HepG2 (cell line): ENCODE measurements at regions not wholly inside any gene's neighbourhood (a gene's known extent, or its start where the extent isn't known, plus 50 kb on each side); places are given as distances from the start of the nearest gene placed in this dataset.

Source experiments
- ATAC-seq: fragments of 200-7000 bp; cut with Tn5 transposase; 3 replicates; pipeline ENCODE4 v1.9.1; 2020; ENCODE audit warnings: mild to moderate bottlenecking, moderate library complexity
- BruUV-seq: library from RNA; stranded (reverse); fragments of 400-500 nt; replicated peaks from 2 replicates; lab custom pipeline; 2021; lab: Mats Ljungman, UMichigan
- CTCF ChIA-PET: fragments of 300-600 bp; formaldehyde crosslinking; extraction: SDS; loops from one replicate; lab custom pipeline; 2021; ENCODE audit warnings: low total read pairs, inconsistent platforms, low intra/inter-chr PET ratio; lab: Yijun Ruan, JAX
- POLR2A ChIA-PET: fragments of 350-600 bp; sonication (Branson Sonifier 250); formaldehyde crosslinking; loops from one replicate; lab custom pipeline; 2020; ENCODE audit warnings: antibody characterized with exemption, inconsistent platforms; lab: Yijun Ruan, JAX
- DNase-seq: peaks from one replicate; pipeline ENCODE4 v3.0.0-alpha.2; 2015; ENCODE audit warnings: low spot score
- FAIRE-seq: peaks from 3 replicates; lab custom pipeline; 2011; peaks lifted over from hg19 to GRCh38; lab: Jason Lieb, UNC
- H2AFZ ChIP-seq: one replicate; pipeline ENCODE4 v1.6.1; 2011; ENCODE audit warnings: low read length, inconsistent platforms
- H3K27ac ChIP-seq: fragments of 300-600 bp; 3 replicates; pipeline ENCODE4 v1.8.0; 2011; ENCODE audit warnings: mixed run types, mild to moderate bottlenecking, mixed read lengths, low read length, inconsistent platforms; ENCODE audit not compliant: insufficient read depth; ENCODE audit errors: extremely low read length
- H3K27me3 ChIP-seq, 2 experiments: fragments of 200-600 bp in 1 of 2; 2 replicates in 1 of 2; 3 replicates in 1 of 2; pipeline versions ENCODE4 v1.6.0 to v1.8.0; 2011; ENCODE audit warnings: low read length in 2 of 2, mild to moderate bottlenecking in 2 of 2, moderate library complexity in 2 of 2, inconsistent platforms in 1 of 2; ENCODE audit not compliant: insufficient read depth in 2 of 2, control insufficient read depth in 1 of 2
- H3K36me3 ChIP-seq, 2 experiments: fragments of 200-600 bp in 1 of 2; replicated peaks in 1 of 2; 2 replicates in 1 of 2; 3 replicates in 1 of 2; pipeline versions ENCODE4 v1.5.1 to v1.8.0; 2011; ENCODE audit warnings: low read length in 2 of 2, inconsistent platforms in 1 of 2; ENCODE audit not compliant: insufficient read depth in 2 of 2, control insufficient read depth in 1 of 2
- H3K4me1 ChIP-seq: 2 replicates; pipeline ENCODE4 v1.5.1; 2012; ENCODE audit warnings: low read length, inconsistent platforms; ENCODE audit not compliant: insufficient read depth
- H3K4me2 ChIP-seq: 2 replicates; pipeline ENCODE4 v1.6.0; 2011; ENCODE audit warnings: low read depth, low read length, inconsistent platforms
- H3K4me3 ChIP-seq, 3 experiments: fragments of 200-600 bp in 1 of 3; sonication (generic), shearing (Covaris generic) in 1 of 3; replicated peaks in 1 of 3; 2 replicates each; pipeline ENCODE4 v1.5.1; 2011 to 2016; ENCODE audit warnings: low read length in 3 of 3, inconsistent platforms in 2 of 3, low read depth in 2 of 3, mild to moderate bottlenecking in 2 of 3, control low read depth in 1 of 3, mixed read lengths in 1 of 3; ENCODE audit not compliant: insufficient read depth in 1 of 3
- H3K79me2 ChIP-seq: one replicate; pipeline ENCODE4 v1.6.1; 2011; ENCODE audit warnings: low read length, inconsistent platforms; ENCODE audit not compliant: insufficient read depth
- H3K9ac ChIP-seq: 2 replicates; pipeline ENCODE4 v1.6.0; 2011; ENCODE audit warnings: mild to moderate bottlenecking, low read depth, low read length, inconsistent platforms; ENCODE audit not compliant: insufficient read depth
- H3K9me3 ChIP-seq: 2 replicates; pipeline ENCODE4 v1.5.1; 2012; ENCODE audit warnings: mild to moderate bottlenecking, low read length
- H4K20me1 ChIP-seq: 2 replicates; pipeline ENCODE4 v1.6.0; 2011; ENCODE audit warnings: inconsistent platforms, mild to moderate bottlenecking, low read length, moderate library complexity; ENCODE audit not compliant: insufficient read depth
- GTF3A ChIP-seq: sonication (generic); formaldehyde crosslinking; conservative IDR thresholded peaks from 2 replicates; pipeline ENCODE4 v1.4.0; 2020; ENCODE audit warnings: mild to moderate bottlenecking, missing genetic modification reagents
- GZF1 ChIP-seq: sonication (generic); formaldehyde crosslinking; IDR thresholded peaks from 2 replicates; pipeline ENCODE4 v1.5.1; 2020; ENCODE audit warnings: mild to moderate bottlenecking, missing genetic modification reagents
- HNRNPUL1 ChIP-seq: fragments of 200-400 bp; formaldehyde crosslinking; IDR thresholded peaks from 2 replicates; pipeline ENCODE4 v1.6.1; 2017; ENCODE audit warnings: low read depth, mild to moderate bottlenecking, low read length, moderate library complexity
- NR2C2 ChIP-seq: sonication (generic); formaldehyde crosslinking; IDR thresholded peaks from 2 replicates; pipeline ENCODE4 v1.4.0; 2020; ENCODE audit warnings: missing genetic modification reagents, mild to moderate bottlenecking, moderate library complexity, borderline replicate concordance
- ZNF747 ChIP-seq: sonication (generic); formaldehyde crosslinking; IDR thresholded peaks from 2 replicates; pipeline ENCODE4 v1.8.1; 2023; ENCODE audit warnings: missing genetic modification reagents, mild to moderate bottlenecking, borderline replicate concordance
- ZNF782 ChIP-seq: sonication (generic); formaldehyde crosslinking; IDR thresholded peaks from 2 replicates; pipeline ENCODE4 v1.4.0; 2020; ENCODE audit warnings: missing genetic modification reagents, mild to moderate bottlenecking, borderline replicate concordance
- WGBS: methylation state at CpG from one replicate; pipeline ENCODE4 v1.1.6; 2017; ENCODE audit warnings: low lambda C conversion rate; 5-methylcytosine and 5-hydroxymethylcytosine counted together
- in situ Hi-C: cut with HindIII; loops from 2 replicates; pipeline ENCODE4 v1.10.0; 2017; ENCODE audit warnings: low pct_unique_long_range_greater_than_20kb; ENCODE audit not compliant: extremely low pct_ligation_motif_present
- intact Hi-C: fragments of 100-400 bp; cut with micrococcal nuclease; formaldehyde crosslinking; loops from one replicate; pipeline ENCODE4 v1.10.0; 2022; ENCODE audit not compliant: unreplicated experiment
- TF ChIP-seq, protein P1 (sequence below): sonication (generic); formaldehyde crosslinking; conservative IDR thresholded peaks from 2 replicates; pipeline ENCODE4 v1.8.0; 2022; ENCODE audit warnings: missing genetic modification reagents

DNA sequence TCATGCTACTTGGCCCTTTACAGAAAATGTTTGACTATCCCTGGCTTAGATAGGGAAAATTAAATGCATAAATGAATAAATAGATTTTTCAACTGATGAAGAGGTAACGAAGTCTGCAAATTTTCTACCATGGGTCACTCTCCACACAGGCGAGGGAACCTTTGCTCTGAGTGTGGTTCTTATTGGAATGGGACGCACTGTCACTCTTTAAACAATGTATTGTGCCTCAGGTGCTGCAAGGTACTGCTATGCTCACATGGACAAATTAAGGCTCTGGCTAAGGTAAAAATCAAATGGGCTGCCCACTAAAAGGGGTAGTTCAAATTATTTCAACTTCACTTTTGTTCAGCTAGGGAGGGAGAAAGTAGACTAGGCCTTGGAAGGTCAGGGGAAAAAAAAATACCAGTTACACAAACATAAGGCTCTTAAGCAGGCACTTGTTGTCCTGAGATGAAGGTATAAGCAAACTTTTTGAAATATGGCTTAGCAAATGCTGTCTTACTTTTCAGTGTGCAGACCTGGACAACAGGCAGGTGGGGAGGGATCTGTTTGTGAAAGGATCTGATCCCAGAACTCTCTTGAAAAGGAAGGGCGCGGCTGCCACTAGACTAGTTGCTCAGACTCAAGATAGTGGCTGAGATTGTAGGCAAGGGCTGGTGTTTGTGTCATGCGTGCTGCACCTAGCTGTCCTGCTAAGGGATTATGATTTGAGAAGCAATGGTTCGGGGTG, 99.5 kb downstream of the ADAMTS15 start:
- BruUV-seq: no TSS peak
- Histone ChIP-seq H3K4me2 (no peak overlapping the region), H4K20me1 (no peaks in the 10 kb centered on the region), H3K4me1 (no peaks in the 10 kb centered on the region), H3K9me3 (no peaks in the 10 kb centered on the region), H3K4me3 (no peak overlapping the region), H3K79me2 (no peaks in the 10 kb centered on the region), H3K9ac (no peak overlapping the region), H3K27me3 (peaks cover 1 to 3% of the 10 kb centered on the region in 2 experiments; a peak in 1 of 5 replicates), H2AFZ (no peak overlapping the region), H3K27ac (no peak overlapping the region), H3K36me3 (no peaks in the 10 kb centered on the region)
- POLR2A ChIA-PET: no interaction called here
- ATAC-seq (no peak), DNase-seq (no peak), FAIRE-seq (no peak)
- TF ChIP-seq, protein P1, sequence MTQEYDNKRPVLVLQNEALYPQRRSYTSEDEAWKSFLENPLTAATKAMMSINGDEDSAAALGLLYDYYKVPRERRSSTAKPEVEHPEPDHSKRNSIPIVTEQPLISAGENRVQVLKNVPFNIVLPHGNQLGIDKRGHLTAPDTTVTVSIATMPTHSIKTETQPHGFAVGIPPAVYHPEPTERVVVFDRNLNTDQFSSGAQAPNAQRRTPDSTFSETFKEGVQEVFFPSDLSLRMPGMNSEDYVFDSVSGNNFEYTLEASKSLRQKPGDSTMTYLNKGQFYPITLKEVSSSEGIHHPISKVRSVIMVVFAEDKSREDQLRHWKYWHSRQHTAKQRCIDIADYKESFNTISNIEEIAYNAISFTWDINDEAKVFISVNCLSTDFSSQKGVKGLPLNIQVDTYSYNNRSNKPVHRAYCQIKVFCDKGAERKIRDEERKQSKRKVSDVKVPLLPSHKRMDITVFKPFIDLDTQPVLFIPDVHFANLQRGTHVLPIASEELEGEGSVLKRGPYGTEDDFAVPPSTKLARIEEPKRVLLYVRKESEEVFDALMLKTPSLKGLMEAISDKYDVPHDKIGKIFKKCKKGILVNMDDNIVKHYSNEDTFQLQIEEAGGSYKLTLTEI (CRISPR knock-in tag): no peak
- TF ChIP-seq GTF3A (CRISPR knock-in tag): no peak
- TF ChIP-seq GZF1 (CRISPR knock-in tag): no peak
- no peak for TF ChIP-seq HNRNPUL1
- TF ChIP-seq ZNF747 (CRISPR knock-in tag): no peak
- no peak for TF ChIP-seq NR2C2 (CRISPR knock-in tag)
- no peak for TF ChIP-seq ZNF782
- in situ Hi-C loops: no loop called here
- CTCF ChIA-PET: no interaction called here
- intact Hi-C loops: no loop called here
- WGBS: 13% methylated on average over 5 of the region's 7 CpGs
